Prostate gland (tissue), 2 donors: ENCODE measurements at regions not wholly inside any gene's neighbourhood (a gene's known extent, or its start where the extent isn't known, plus 50 kb on each side); places are given as distances from the start of the nearest gene placed in this dataset.

Experiments
- POLR2A ChIP-seq: fragments of 450-650 bp; IDR thresholded peaks from one replicate; pipeline ENCODE4 v1.6.1; 2016; ENCODE audit warnings: antibody characterized with exemption, mild to moderate bottlenecking
- POLR2AphosphoS5 ChIP-seq: sonication (generic); formaldehyde crosslinking; IDR thresholded peaks from one replicate; pipeline ENCODE4 v1.6.1; 2017; ENCODE audit warnings: antibody characterized with exemption
- TF ChIP-seq, protein P1 (sequence below), 4 experiments: fragments of 200-600 bp in 2 of 4; fragments of 450-650 bp in 2 of 4; sonication (generic) in 2 of 4; IDR thresholded peaks; 1 replicate in 3 of 4; 2 replicates in 1 of 4; pipeline ENCODE4 v1.5.1; 2016 to 2019; ENCODE audit warnings: antibody characterized with exemption in 4 of 4, mild to moderate bottlenecking in 2 of 4, moderate library complexity in 2 of 4

DNA sequence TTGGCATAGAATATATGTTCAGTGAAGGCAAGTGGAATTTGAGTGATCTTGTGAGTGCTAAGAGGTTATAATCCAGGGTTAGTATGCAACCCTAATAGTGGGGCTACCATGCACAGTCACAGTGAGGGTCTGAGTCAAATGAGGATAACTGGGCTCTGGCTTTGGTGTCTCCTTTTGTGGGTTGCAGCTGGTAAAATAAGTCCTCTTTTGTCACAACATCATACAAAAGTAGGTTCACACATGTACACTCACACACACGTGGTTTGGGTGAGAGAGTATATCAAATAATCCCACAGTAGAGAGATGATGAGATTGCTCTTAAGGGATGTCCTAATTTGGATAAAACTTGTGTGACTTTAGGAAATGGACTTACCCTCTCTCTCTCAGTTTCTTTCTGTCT is 79.6 kb upstream of the EOLA2 start:
- TF ChIP-seq, protein P1, sequence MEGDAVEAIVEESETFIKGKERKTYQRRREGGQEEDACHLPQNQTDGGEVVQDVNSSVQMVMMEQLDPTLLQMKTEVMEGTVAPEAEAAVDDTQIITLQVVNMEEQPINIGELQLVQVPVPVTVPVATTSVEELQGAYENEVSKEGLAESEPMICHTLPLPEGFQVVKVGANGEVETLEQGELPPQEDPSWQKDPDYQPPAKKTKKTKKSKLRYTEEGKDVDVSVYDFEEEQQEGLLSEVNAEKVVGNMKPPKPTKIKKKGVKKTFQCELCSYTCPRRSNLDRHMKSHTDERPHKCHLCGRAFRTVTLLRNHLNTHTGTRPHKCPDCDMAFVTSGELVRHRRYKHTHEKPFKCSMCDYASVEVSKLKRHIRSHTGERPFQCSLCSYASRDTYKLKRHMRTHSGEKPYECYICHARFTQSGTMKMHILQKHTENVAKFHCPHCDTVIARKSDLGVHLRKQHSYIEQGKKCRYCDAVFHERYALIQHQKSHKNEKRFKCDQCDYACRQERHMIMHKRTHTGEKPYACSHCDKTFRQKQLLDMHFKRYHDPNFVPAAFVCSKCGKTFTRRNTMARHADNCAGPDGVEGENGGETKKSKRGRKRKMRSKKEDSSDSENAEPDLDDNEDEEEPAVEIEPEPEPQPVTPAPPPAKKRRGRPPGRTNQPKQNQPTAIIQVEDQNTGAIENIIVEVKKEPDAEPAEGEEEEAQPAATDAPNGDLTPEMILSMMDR (IDR thresholded peaks at IDR 0.05), result no peak
- TF ChIP-seq POLR2A (no peak), POLR2AphosphoS5 (no peak)
